ENCODE measurements at regions not wholly inside any gene's neighbourhood (a gene's known extent, or its start where the extent isn't known, plus 50 kb on each side); places are given as distances from the start of the nearest gene placed in this dataset.

- TF ChIP-seq HMGXB4 (CRISPR knock-in tag; IDR thresholded peaks at IDR 0.05; ENCODE audit: borderline replicate concordance) (no peak), ZSCAN20 (CRISPR knock-in tag; IDR thresholded peaks at IDR 0.05) (no peak), HEYL (CRISPR knock-in tag; IDR thresholded peaks at IDR 0.05) (no peak), USF2 (IDR thresholded peaks at IDR 0.05) (no peak), RARB (CRISPR knock-in tag; IDR thresholded peaks at IDR 0.05) (no peak)
Observed at GRCh38 chr9:17905366-17905765, 326.5 kb downstream of the SH3GL2 start (continued).

- Histone ChIP-seq H3K4me3 (no peak overlapping the region), H3K4me2 (0 out of 3 replicates have a peak overlapping the region, but pooled peaks have one; percentile 6), H3K27ac (no peak overlapping the region), H3K9me3 (no peaks in the 10 kb centered on the region), H3K4me1 (no peaks in the 10 kb centered on the region)
- no peak for FAIRE-seq
- DNase-seq (ENCODE audit: low read depth in 1 of 2, low spot score in 1 of 2) = no peak
- TF ChIP-seq POLR2AphosphoS2 (conservative IDR thresholded peaks at IDR 0.05; ENCODE audit: low read length) = no peak
- TF ChIP-seq RARB (CRISPR knock-in tag; IDR thresholded peaks at IDR 0.05) = no peak
- TF ChIP-seq HOXB13 (CRISPR knock-in tag; IDR thresholded peaks at IDR 0.05; ENCODE audit: low read depth) = no peak
- TF ChIP-seq JUNB (IDR thresholded peaks at IDR 0.05) = no peak
- no peak for TF ChIP-seq SMC3 (IDR thresholded peaks at IDR 0.05)
- no peak for TF ChIP-seq PBX3 (IDR thresholded peaks at IDR 0.05)
- TF ChIP-seq CEBPB (IDR thresholded peaks at IDR 0.05) = no peak
- no peak for TF ChIP-seq MAFK (IDR thresholded peaks at IDR 0.05; ENCODE audit: partially characterized antibody)
- TF ChIP-seq MAZ (IDR thresholded peaks at IDR 0.05; ENCODE audit: borderline replicate concordance, low read depth, low read length) = no peak
- TF ChIP-seq RNF2 (IDR thresholded peaks at IDR 0.05; ENCODE audit: borderline replicate concordance, low read depth) = no peak
- ChIA-PET POLR2A (no interaction called here), CTCF (interaction anchor here (0.5 to 0.6 kb wide), 2 partner anchors 51 to 350 kb away, joined by 3 read pairs; no protein-coding TSS in a partner anchor)
- 1% methylated on average over 16 of the region's 16 CpGs for WGBS (ENCODE audit: missing lambda C conversion rate)
- no peak for ATAC-seq
Observed at GRCh38 chr9:17905781-17906175, 326.9 kb downstream of the SH3GL2 start.

- H3K4me2 ChIP-seq = 0 out of 3 replicates have a peak overlapping the region, but pooled peaks have one; percentile 6
- 13% methylated on average over 19 of the region's 56 CpGs for WGBS (ENCODE audit: missing lambda C conversion rate)
- no peaks in the 10 kb centered on the region for H3K9me3 ChIP-seq
- H3K4me3 ChIP-seq = no peak overlapping the region
- CTCF ChIA-PET = interaction anchor here (0.5 kb wide), 1 partner anchor 349 kb away, joined by 3 read pairs; no protein-coding TSS in a partner anchor
- H3K4me1 ChIP-seq = no peaks in the 10 kb centered on the region
- POLR2A ChIA-PET = no interaction called here
- H3K27ac ChIP-seq = no peak overlapping the region
- peak in 1 of 2 experiments; percentile 57; a peak in 3 of 6 replicates for ATAC-seq
- TF ChIP-seq POLR2A (IDR thresholded peaks at IDR 0.05; ENCODE audit: low read length) (no peak), MAFK (IDR thresholded peaks at IDR 0.05; ENCODE audit: partially characterized antibody) (no peak), HOXB13 (CRISPR knock-in tag; IDR thresholded peaks at IDR 0.05; ENCODE audit: low read depth) (no peak)
- no peak for FAIRE-seq
- no peak for DNase-seq (ENCODE audit: low read depth in 1 of 2, low spot score in 1 of 2)
Observed at GRCh38 chr9:17906176-17906840, 327.4 kb downstream of the SH3GL2 start.

All from A549 (cell line).